ENCODE measurements at regions not wholly inside any gene's neighbourhood (a gene's known extent, or its start where the extent isn't known, plus 50 kb on each side); places are given as distances from the start of the nearest gene placed in this dataset.

DNA sequence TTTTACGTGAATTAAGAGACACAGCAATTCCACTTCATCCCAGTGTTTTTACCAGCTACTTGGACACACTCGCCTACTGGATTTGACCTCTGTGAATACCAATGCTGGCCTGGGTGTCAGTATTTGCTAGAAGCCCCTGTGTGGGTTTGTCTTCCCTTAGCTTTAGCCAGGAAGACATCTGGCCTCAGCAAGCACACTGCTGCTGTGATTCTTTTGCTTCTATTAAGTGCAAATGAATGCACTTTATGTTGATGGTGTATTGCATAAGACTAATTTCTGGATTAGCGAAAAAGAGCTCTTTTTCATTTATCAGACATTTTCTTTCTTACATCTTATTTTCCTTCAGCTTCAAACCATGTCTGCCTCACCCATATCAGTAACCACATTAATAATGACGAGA, 140.0 kb downstream of the CHRM3 start:
- Histone ChIP-seq H3K27me3 (ENCODE audit: control insufficient read depth in 2 of 2, insufficient read depth in 2 of 2, low read length in 2 of 2) (no peaks in the 10 kb centered on the region), H2AFZ (ENCODE audit: insufficient read depth, low read depth, low read length, poor library complexity, severe bottlenecking) (no peak overlapping the region), H3K4me1 (ENCODE audit: control insufficient read depth in 1 of 2, insufficient read depth in 2 of 2, low read length in 2 of 2) (no peaks in the 10 kb centered on the region), H3K27ac (ENCODE audit: low read depth in 1 of 2, low read length in 2 of 2) (no peak overlapping the region), H3K9me3 (replicated peaks in 1 of 2; ENCODE audit: control insufficient read depth in 1 of 2, insufficient read depth in 1 of 2, low read length in 2 of 2) (peaks cover 0 to under 1% of the 10 kb centered on the region in 2 donors), H3K4me2 (replicated peaks; ENCODE audit: extremely low read depth, low read length, poor library complexity, severe bottlenecking) (no peak overlapping the region), H3K9ac (ENCODE audit: insufficient read depth, low read length, poor library complexity, severe bottlenecking) (no peak overlapping the region), H3K36me3 (replicated peaks in 1 of 2; ENCODE audit: control insufficient read depth in 1 of 2, insufficient read depth in 2 of 2, low read length in 2 of 2) (no peaks in the 10 kb centered on the region), H3K4me3 (replicated peaks in 1 of 3; ENCODE audit: low read depth in 2 of 3, low read length in 3 of 3) (no peak overlapping the region), H4K20me1 (ENCODE audit: insufficient read depth, low read length) (no peaks in the 10 kb centered on the region), H3K79me2 (ENCODE audit: insufficient read depth, low read length) (no peaks in the 10 kb centered on the region)
- H3K27ac Mint-ChIP-seq, result no peak overlapping the region
- DNase-seq, result no peak
- peaks cover 4% of the 10 kb centered on the region for H3K4me1 Mint-ChIP-seq
- WGBS (ENCODE audit: insufficient coverage), result no CpG with 5 or more reads among the region's 4 CpGs
- H3K9me3 Mint-ChIP-seq, result peaks cover 0 to 6% (median 2%) of the 10 kb centered on the region in 7 donors
- no peak for TF ChIP-seq CTCF (IDR thresholded peaks at IDR 0.05)
- H3K36me3 Mint-ChIP-seq, result no peaks in the 10 kb centered on the region
- H3K27me3 Mint-ChIP-seq (ENCODE audit: low read depth in 3 of 3), result peaks cover 0 to 4% (median 0%) of the 10 kb centered on the region in 3 donors
- H3K4me3 Mint-ChIP-seq, result no peak overlapping the region
- intact Hi-C loops (cut with micrococcal nuclease), result no loop called here

DNA sequence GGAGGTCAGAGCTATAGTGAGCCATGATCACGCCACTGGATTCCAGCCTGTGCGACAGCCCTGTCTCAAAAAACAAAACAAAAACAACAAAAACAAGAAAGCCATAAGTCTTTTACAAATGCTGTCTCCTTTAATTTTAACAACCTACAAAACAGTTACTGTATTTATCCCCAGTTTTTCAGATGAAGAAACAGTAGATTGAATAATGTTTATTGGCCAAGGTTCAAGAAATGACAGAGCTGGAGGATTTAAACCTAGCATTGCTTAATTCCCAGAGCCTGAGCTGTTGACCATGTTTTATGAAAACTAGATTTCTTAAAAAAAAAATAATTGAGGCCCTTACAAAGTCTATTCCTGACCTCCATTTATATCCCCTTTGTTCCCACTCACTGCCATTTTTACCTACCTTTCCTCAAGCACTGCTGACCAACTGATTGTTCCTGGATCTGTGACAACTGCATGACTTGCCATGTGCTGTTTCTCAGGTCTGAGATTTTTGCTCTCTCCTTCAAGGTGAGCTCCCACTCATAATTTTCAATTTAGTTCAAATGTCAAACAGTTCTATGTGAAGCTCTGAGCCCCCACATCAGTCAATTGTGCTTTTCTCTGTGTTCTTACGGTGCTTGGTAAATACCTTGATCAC, 140.8 kb downstream of the CHRM3 start:
- Histone ChIP-seq H3K27me3 (ENCODE audit: control insufficient read depth in 2 of 2, insufficient read depth in 2 of 2, low read length in 2 of 2) (no peaks in the 10 kb centered on the region), H3K27ac (ENCODE audit: low read depth in 1 of 2, low read length in 2 of 2) (no peak overlapping the region), H3K9ac (ENCODE audit: insufficient read depth, low read length, poor library complexity, severe bottlenecking) (no peak overlapping the region), H2AFZ (ENCODE audit: insufficient read depth, low read depth, low read length, poor library complexity, severe bottlenecking) (no peak overlapping the region), H3K79me2 (ENCODE audit: insufficient read depth, low read length) (no peaks in the 10 kb centered on the region), H3K4me1 (ENCODE audit: control insufficient read depth in 1 of 2, insufficient read depth in 2 of 2, low read length in 2 of 2) (no peaks in the 10 kb centered on the region), H3K4me3 (replicated peaks in 1 of 3; ENCODE audit: low read depth in 2 of 3, low read length in 3 of 3) (no peak overlapping the region), H3K36me3 (replicated peaks in 1 of 2; ENCODE audit: control insufficient read depth in 1 of 2, insufficient read depth in 2 of 2, low read length in 2 of 2) (no peaks in the 10 kb centered on the region), H3K4me2 (replicated peaks; ENCODE audit: extremely low read depth, low read length, poor library complexity, severe bottlenecking) (no peak overlapping the region), H3K9me3 (replicated peaks in 1 of 2; ENCODE audit: control insufficient read depth in 1 of 2, insufficient read depth in 1 of 2, low read length in 2 of 2) (peaks cover 0 to 7% of the 10 kb centered on the region in 2 donors), H4K20me1 (ENCODE audit: insufficient read depth, low read length) (no peaks in the 10 kb centered on the region)
- Mint-ChIP-seq H3K9me3 (peaks cover 0 to 7% (median 3%) of the 10 kb centered on the region in 7 donors), H3K4me3 (no peak overlapping the region), H3K36me3 (no peaks in the 10 kb centered on the region), H3K27ac (no peak overlapping the region), H3K4me1 (no peaks in the 10 kb centered on the region), H3K27me3 (ENCODE audit: low read depth in 3 of 3) (peaks cover 0 to 4% (median 0%) of the 10 kb centered on the region in 3 donors)
- DNase-seq, result no peak
- intact Hi-C loops (cut with micrococcal nuclease), result no loop called here
- WGBS (ENCODE audit: insufficient coverage), result 89% methylated on average over 1 of the region's 3 CpGs
- TF ChIP-seq CTCF (IDR thresholded peaks at IDR 0.05), result no peak

Data from CD14-positive monocyte (primary cell).